H9 (cell line): ENCODE measurements at regions not wholly inside any gene's neighbourhood (a gene's known extent, or its start where the extent isn't known, plus 50 kb on each side); places are given as distances from the start of the nearest gene placed in this dataset.

Experiments
- DNase-seq: peaks from one replicate; pipeline ENCODE4 v3.0.0-alpha.2; 2017
- H2AFZ ChIP-seq: one replicate; pipeline ENCODE4 v1.6.1; 2013; ENCODE audit warnings: mild to moderate bottlenecking, low read length, control low read depth, moderate library complexity
- H2AK5ac ChIP-seq: 2 replicates; pipeline ENCODE4 v1.6.1; 2013; ENCODE audit warnings: low read length, control low read depth, mixed read lengths; ENCODE audit not compliant: insufficient read length
- H2BK120ac ChIP-seq: one replicate; pipeline ENCODE4 v1.6.1; 2013; ENCODE audit warnings: low read depth, mild to moderate bottlenecking, low read length, control low read depth, inconsistent platforms; ENCODE audit not compliant: poor library complexity, severe bottlenecking
- H2BK12ac ChIP-seq: 2 replicates; pipeline ENCODE4 v1.6.1; 2013; ENCODE audit warnings: low read length, control low read depth, mixed read lengths, low read depth; ENCODE audit not compliant: insufficient read length
- H2BK15ac ChIP-seq: 2 replicates; pipeline ENCODE4 v1.6.1; 2013; ENCODE audit warnings: low read depth, low read length, control low read depth
- H2BK20ac ChIP-seq: one replicate; pipeline ENCODE4 v1.6.1; 2013; ENCODE audit warnings: low read depth, mild to moderate bottlenecking, low read length, control low read depth, inconsistent platforms; ENCODE audit not compliant: poor library complexity, severe bottlenecking
- H2BK5ac ChIP-seq: 2 replicates; pipeline ENCODE4 v1.6.1; 2013; ENCODE audit warnings: low read length, control low read depth, mixed read lengths; ENCODE audit not compliant: insufficient read length
- H3K14ac ChIP-seq: 2 replicates; pipeline ENCODE4 v1.6.1; 2013; ENCODE audit warnings: low read length, control low read depth; ENCODE audit not compliant: insufficient read depth
- H3K18ac ChIP-seq: 2 replicates; pipeline ENCODE4 v1.6.1; 2013; ENCODE audit warnings: low read depth, mild to moderate bottlenecking, mixed read lengths, low read length, control low read depth; ENCODE audit not compliant: insufficient read length
- H3K23ac ChIP-seq: 2 replicates; pipeline ENCODE4 v1.6.1; 2013; ENCODE audit warnings: low read length, control low read depth, mixed read lengths, low read depth; ENCODE audit not compliant: insufficient read length
- H3K23me2 ChIP-seq: 2 replicates; pipeline ENCODE4 v1.6.1; 2013; ENCODE audit warnings: low read depth, mild to moderate bottlenecking, mixed read lengths, low read length, control low read depth; ENCODE audit not compliant: insufficient read length, poor library complexity, severe bottlenecking
- H3K27ac ChIP-seq: 2 replicates; pipeline ENCODE4 v1.5.1; 2013; ENCODE audit warnings: low read length, control low read depth, mixed read lengths, low read depth; ENCODE audit not compliant: insufficient read length
- H3K27me3 ChIP-seq: 2 replicates; pipeline ENCODE4 v1.6.1; 2013; ENCODE audit warnings: low read length, control low read depth, inconsistent platforms; ENCODE audit not compliant: insufficient read depth
- H3K4ac ChIP-seq: 2 replicates; pipeline ENCODE4 v1.6.1; 2013; ENCODE audit warnings: low read depth, mild to moderate bottlenecking, control low read depth, inconsistent platforms, low read length, moderate library complexity
- H3K4me1 ChIP-seq: 2 replicates; pipeline ENCODE4 v1.6.1; 2013; ENCODE audit warnings: low read length, control low read depth, inconsistent platforms; ENCODE audit not compliant: insufficient read depth
- H3K4me2 ChIP-seq: 2 replicates; pipeline ENCODE4 v1.6.1; 2013; ENCODE audit warnings: low read length, control low read depth, mixed read lengths; ENCODE audit not compliant: insufficient read length, insufficient read depth
- H3K56ac ChIP-seq: 2 replicates; pipeline ENCODE4 v1.6.1; 2013; ENCODE audit warnings: low read depth, mild to moderate bottlenecking, mixed read lengths, low read length, control low read depth; ENCODE audit not compliant: insufficient read length
- H3K79me1 ChIP-seq: 2 replicates; pipeline ENCODE4 v1.6.1; 2013; ENCODE audit warnings: low read depth, mild to moderate bottlenecking, moderate library complexity, low read length, control low read depth, inconsistent platforms; ENCODE audit not compliant: insufficient read depth, poor library complexity, severe bottlenecking
- H3K79me2 ChIP-seq: 2 replicates; pipeline ENCODE4 v1.6.1; 2013; ENCODE audit warnings: low read length, control low read depth, inconsistent platforms; ENCODE audit not compliant: insufficient read depth
- H3K9ac ChIP-seq: 2 replicates; pipeline ENCODE4 v1.6.1; 2013; ENCODE audit warnings: low read length, control low read depth, mixed read lengths; ENCODE audit not compliant: insufficient read length; ENCODE audit errors: extremely low read depth
- H3K9me3 ChIP-seq: one replicate; pipeline ENCODE4 v1.6.1; 2013; ENCODE audit warnings: low read depth, low read length, inconsistent platforms; ENCODE audit not compliant: control insufficient read depth
- H3T11ph ChIP-seq: one replicate; pipeline ENCODE4 v1.6.1; 2013; ENCODE audit warnings: mild to moderate bottlenecking, low read length, control low read depth, inconsistent platforms
- H4K20me1 ChIP-seq: one replicate; pipeline ENCODE4 v1.6.1; 2013; ENCODE audit not compliant: control insufficient read depth, insufficient read length, insufficient read depth
- H4K5ac ChIP-seq: 2 replicates; pipeline ENCODE4 v1.6.1; 2013; ENCODE audit warnings: low read depth, mild to moderate bottlenecking, mixed read lengths, low read length, control low read depth; ENCODE audit not compliant: insufficient read length
- H4K8ac ChIP-seq: replicated peaks from 2 replicates; pipeline ENCODE4 v1.6.1; 2013; ENCODE audit warnings: low read length, control low read depth, mixed read lengths, low read depth; ENCODE audit not compliant: insufficient read length
- H4K91ac ChIP-seq: 2 replicates; pipeline ENCODE4 v1.6.1; 2013; ENCODE audit warnings: low read depth, mild to moderate bottlenecking, moderate library complexity, mixed read lengths, low read length, control low read depth; ENCODE audit not compliant: insufficient read length
- H3K27ac Mint-ChIP-seq, 3 experiments: 2 replicates in 2 of 3; 3 replicates in 1 of 3; pipeline ENCODE4 v1.8.0; 2020 to 2021; ENCODE audit warnings: mixed read lengths in 3 of 3, mild to moderate bottlenecking in 1 of 3, moderate library complexity in 1 of 3
- H3K27me3 Mint-ChIP-seq: 2 replicates; pipeline ENCODE4 v1.8.0; 2021; ENCODE audit warnings: low read depth, mild to moderate bottlenecking, moderate library complexity, mixed read lengths
- H3K36me3 Mint-ChIP-seq, 3 experiments: 2 replicates in 2 of 3; 3 replicates in 1 of 3; pipeline ENCODE4 v1.8.0; 2020 to 2021; ENCODE audit warnings: low read depth in 3 of 3, mixed read lengths in 3 of 3; ENCODE audit not compliant: insufficient read depth in 1 of 3
- H3K4me1 Mint-ChIP-seq, 2 experiments: 2 replicates each; pipeline ENCODE4 v1.8.0; 2020; ENCODE audit warnings: mixed read lengths in 2 of 2
- H3K4me3 Mint-ChIP-seq, 2 experiments: 2 replicates in 1 of 2; 3 replicates in 1 of 2; pipeline ENCODE4 v1.8.0; 2020 to 2021; ENCODE audit warnings: mild to moderate bottlenecking in 2 of 2, mixed read lengths in 2 of 2, moderate library complexity in 1 of 2
- H3K9me3 Mint-ChIP-seq, 2 experiments: 2 replicates in 1 of 2; 3 replicates in 1 of 2; pipeline ENCODE4 v1.8.0; 2020; ENCODE audit warnings: mild to moderate bottlenecking in 2 of 2, mixed read lengths in 2 of 2, moderate library complexity in 1 of 2
- WGBS: extraction: QIAGEN DNeasy Blood & Tissue Kit; methylation state at CpG from one replicate; pipeline ENCODE4 v1.1.7; 2013; ENCODE audit warnings: missing lambda C conversion rate, low lambda C conversion rate, mixed read lengths; ENCODE audit not compliant: insufficient read length; ENCODE audit errors: extremely low coverage; 5-methylcytosine and 5-hydroxymethylcytosine counted together
- TF ChIP-seq, protein P1 (sequence below): fragments of 200-600 bp; sonication (generic); conservative IDR thresholded peaks from 3 replicates; pipeline ENCODE4 v1.8.0; 2021; ENCODE audit warnings: antibody characterized with exemption, mild to moderate bottlenecking

DNA sequence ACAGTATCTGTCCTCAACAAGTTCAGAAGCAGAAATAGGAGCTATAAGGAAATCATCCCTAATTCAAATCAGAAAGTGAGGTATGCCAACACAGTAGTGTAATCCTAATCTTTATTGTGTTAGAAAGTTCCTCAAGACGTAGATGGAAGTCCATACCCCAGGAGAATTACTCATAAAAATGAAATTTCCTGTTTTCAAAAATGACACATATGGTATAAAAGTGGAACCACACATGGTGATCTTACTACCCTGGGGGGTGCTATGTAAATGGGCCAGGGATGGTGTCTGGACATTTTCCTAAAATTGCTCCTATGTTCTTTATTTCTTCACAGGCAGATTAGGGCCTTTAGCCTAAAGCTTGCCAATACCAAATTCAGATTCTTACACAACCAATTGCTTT is 204.1 kb downstream of the ARRDC4 start:
- no peak overlapping the region for H3K23ac ChIP-seq

More for the DNA sequence above, 204.1 kb downstream of the ARRDC4 start:
- no peak overlapping the region for H3K14ac ChIP-seq
- H3K4me2 ChIP-seq = no peak overlapping the region
- H3K4ac ChIP-seq = no peak overlapping the region
- H4K20me1 ChIP-seq = no peaks in the 10 kb centered on the region
- H3K9ac ChIP-seq = no peak overlapping the region
- no peak overlapping the region for H2BK20ac ChIP-seq
- H3K56ac ChIP-seq = no peak overlapping the region
- Mint-ChIP-seq H3K27ac (no peak overlapping the region), H3K4me3 (no peak overlapping the region), H3K36me3 (peaks cover 0 to 13% (median 3%) of the 10 kb centered on the region in 3 experiments; a peak in 3 of 7 replicates), H3K9me3 (peaks cover 4 to 11% of the 10 kb centered on the region in 2 experiments; a peak in 3 of 5 replicates), H3K27me3 (no peaks in the 10 kb centered on the region; the same call in 1 of the 2 replicates), H3K4me1 (peaks cover 23 to 27% of the 10 kb centered on the region in 2 experiments)
- H3K27ac ChIP-seq = no peak overlapping the region
- H3T11ph ChIP-seq = no peak overlapping the region
- H4K8ac ChIP-seq = no peak overlapping the region
- WGBS = no CpG with 5 or more reads among the region's 1 CpG
- H2AK5ac ChIP-seq = no peak overlapping the region
- H2BK15ac ChIP-seq = no peak overlapping the region
- no peaks in the 10 kb centered on the region for H3K9me3 ChIP-seq
- H2BK5ac ChIP-seq = no peak overlapping the region
- no peaks in the 10 kb centered on the region for H3K23me2 ChIP-seq
- DNase-seq = no peak
- no peak overlapping the region for H2AFZ ChIP-seq
- H3K27me3 ChIP-seq = no peaks in the 10 kb centered on the region
- no peaks in the 10 kb centered on the region; the same call in 1 of the 2 replicates for H3K4me1 ChIP-seq
- no peaks in the 10 kb centered on the region for H3K79me2 ChIP-seq
- no peak overlapping the region for H4K5ac ChIP-seq
- no peak overlapping the region for H4K91ac ChIP-seq
- H3K18ac ChIP-seq = no peak overlapping the region
- H2BK120ac ChIP-seq = no peak overlapping the region
- TF ChIP-seq, protein P1, sequence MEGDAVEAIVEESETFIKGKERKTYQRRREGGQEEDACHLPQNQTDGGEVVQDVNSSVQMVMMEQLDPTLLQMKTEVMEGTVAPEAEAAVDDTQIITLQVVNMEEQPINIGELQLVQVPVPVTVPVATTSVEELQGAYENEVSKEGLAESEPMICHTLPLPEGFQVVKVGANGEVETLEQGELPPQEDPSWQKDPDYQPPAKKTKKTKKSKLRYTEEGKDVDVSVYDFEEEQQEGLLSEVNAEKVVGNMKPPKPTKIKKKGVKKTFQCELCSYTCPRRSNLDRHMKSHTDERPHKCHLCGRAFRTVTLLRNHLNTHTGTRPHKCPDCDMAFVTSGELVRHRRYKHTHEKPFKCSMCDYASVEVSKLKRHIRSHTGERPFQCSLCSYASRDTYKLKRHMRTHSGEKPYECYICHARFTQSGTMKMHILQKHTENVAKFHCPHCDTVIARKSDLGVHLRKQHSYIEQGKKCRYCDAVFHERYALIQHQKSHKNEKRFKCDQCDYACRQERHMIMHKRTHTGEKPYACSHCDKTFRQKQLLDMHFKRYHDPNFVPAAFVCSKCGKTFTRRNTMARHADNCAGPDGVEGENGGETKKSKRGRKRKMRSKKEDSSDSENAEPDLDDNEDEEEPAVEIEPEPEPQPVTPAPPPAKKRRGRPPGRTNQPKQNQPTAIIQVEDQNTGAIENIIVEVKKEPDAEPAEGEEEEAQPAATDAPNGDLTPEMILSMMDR = no peak
- no peak overlapping the region for H2BK12ac ChIP-seq
- no peaks in the 10 kb centered on the region for H3K79me1 ChIP-seq
